ENCODE measurements at regions not wholly inside any gene's neighbourhood (a gene's known extent, or its start where the extent isn't known, plus 50 kb on each side); places are given as distances from the start of the nearest gene placed in this dataset.

- TF ChIP-seq MLLT1 (IDR thresholded peaks at IDR 0.05) (no peak), POLR2AphosphoS5 (IDR thresholded peaks at IDR 0.05; ENCODE audit: low read length) (no peak)
These were observed 243.2 kb upstream of the RGMA start (continued) for GRCh38 chr15:93332168-93332553.

GRCh38 chr15:93331545-93332167 is 242.6 kb upstream of the RGMA start:
- in situ Hi-C loops (cut with MboI): no loop called here
- TF ChIP-seq NBN (IDR thresholded peaks at IDR 0.05) (no peak), ZNF384 (IDR thresholded peaks at IDR 0.05; ENCODE audit: borderline replicate concordance, low read depth, low read length) (no peak), CUX1 (IDR thresholded peaks at IDR 0.05; ENCODE audit: insufficient replicate concordance, low read depth, low read length) (no peak), MTA3 (IDR thresholded peaks at IDR 0.05; ENCODE audit: borderline replicate concordance, low read length) (no peak), RAD21 (IDR thresholded peaks at IDR 0.05; ENCODE audit: insufficient read depth, low read depth, low read length) (no peak), POU2F2 (IDR thresholded peaks at IDR 0.05; ENCODE audit: borderline replicate concordance, low read depth, low read length) (no peak), RB1 (IDR thresholded peaks at IDR 0.05; ENCODE audit: borderline replicate concordance) (no peak), NR2C2 (IDR thresholded peaks at IDR 0.05; ENCODE audit: borderline replicate concordance, control insufficient read depth, insufficient read length, low read depth) (no peak), KLF5 (IDR thresholded peaks at IDR 0.05; ENCODE audit: partially characterized antibody) (no peak), EED (IDR thresholded peaks at IDR 0.05; ENCODE audit: low read depth) (no peak), MEF2B (IDR thresholded peaks at IDR 0.05; ENCODE audit: partially characterized antibody, poor library complexity, severe bottlenecking) (no peak), SPI1 (IDR thresholded peaks at IDR 0.05; ENCODE audit: borderline replicate concordance, insufficient read depth, low read depth, low read length) (no peak)
- TF ChIP-seq, protein P1, sequence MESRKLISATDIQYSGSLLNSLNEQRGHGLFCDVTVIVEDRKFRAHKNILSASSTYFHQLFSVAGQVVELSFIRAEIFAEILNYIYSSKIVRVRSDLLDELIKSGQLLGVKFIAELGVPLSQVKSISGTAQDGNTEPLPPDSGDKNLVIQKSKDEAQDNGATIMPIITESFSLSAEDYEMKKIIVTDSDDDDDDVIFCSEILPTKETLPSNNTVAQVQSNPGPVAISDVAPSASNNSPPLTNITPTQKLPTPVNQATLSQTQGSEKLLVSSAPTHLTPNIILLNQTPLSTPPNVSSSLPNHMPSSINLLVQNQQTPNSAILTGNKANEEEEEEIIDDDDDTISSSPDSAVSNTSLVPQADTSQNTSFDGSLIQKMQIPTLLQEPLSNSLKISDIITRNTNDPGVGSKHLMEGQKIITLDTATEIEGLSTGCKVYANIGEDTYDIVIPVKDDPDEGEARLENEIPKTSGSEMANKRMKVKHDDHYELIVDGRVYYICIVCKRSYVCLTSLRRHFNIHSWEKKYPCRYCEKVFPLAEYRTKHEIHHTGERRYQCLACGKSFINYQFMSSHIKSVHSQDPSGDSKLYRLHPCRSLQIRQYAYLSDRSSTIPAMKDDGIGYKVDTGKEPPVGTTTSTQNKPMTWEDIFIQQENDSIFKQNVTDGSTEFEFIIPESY (IDR thresholded peaks at IDR 0.05): no peak

More at GRCh38 chr15:93331545-93332167, 242.6 kb upstream of the RGMA start:
- H3K27me3 ChIP-seq (replicated peaks in 1 of 2; ENCODE audit: control insufficient read depth in 2 of 2, insufficient read depth in 2 of 2, low read length in 1 of 2): peaks cover 0 to 2% of the 10 kb centered on the region in 2 experiments; a peak in 2 of 4 replicates
- no peak overlapping the region for H2AFZ ChIP-seq (ENCODE audit: control insufficient read depth, low read depth, low read length)
- no peak for DNase-seq (ENCODE audit: low read depth, low spot score)
- H4K20me1 ChIP-seq (ENCODE audit: control insufficient read depth, insufficient read depth): no peaks in the 10 kb centered on the region
- no peak for FAIRE-seq
- no peaks in the 10 kb centered on the region for H3K9me3 ChIP-seq (replicated peaks; ENCODE audit: control insufficient read depth, insufficient read depth, low read length)
- H3K79me2 ChIP-seq (ENCODE audit: control insufficient read depth, insufficient read depth, low read length): no peaks in the 10 kb centered on the region
- intact Hi-C loops (cut with micrococcal nuclease; ENCODE audit: unreplicated experiment): no loop called here
- H3K9ac ChIP-seq (ENCODE audit: control insufficient read depth, insufficient read depth, low read length): no peak overlapping the region
- POLR2A ChIA-PET: no interaction called here
- CTCF ChIA-PET: interaction anchor here (0.6 kb wide), 1 partner anchor 117 kb away, joined by 3 read pairs; no protein-coding TSS in a partner anchor
- no peaks in the 10 kb centered on the region for H3K36me3 ChIP-seq (ENCODE audit: control insufficient read depth in 2 of 2, insufficient read depth in 2 of 2, low read length in 1 of 2)
- H3K27ac ChIP-seq (ENCODE audit: control insufficient read depth, insufficient read depth): no peak overlapping the region
- no peak for ATAC-seq
- H3K4me2 ChIP-seq (ENCODE audit: control insufficient read depth, insufficient read depth): no peak overlapping the region
- SMC1A ChIA-PET (ENCODE audit: uncharacterized antibody, unreplicated experiment): no interaction called here
- no peak overlapping the region for H3K4me3 ChIP-seq
- RAD21 ChIA-PET (ENCODE audit: unreplicated experiment): no interaction called here
- BruUV-seq (replicated peaks): no TSS peak
- 42% methylated on average over 9 of the region's 9 CpGs for WGBS (ENCODE audit: insufficient coverage, insufficient replicate concordance, low lambda C conversion rate, missing lambda C conversion rate)
- H3K4me1 ChIP-seq (ENCODE audit: control insufficient read depth, insufficient read depth, low read length): no peaks in the 10 kb centered on the region

Data from GM12878 (cell line).